HCT116 (cell line): ENCODE measurements at regions not wholly inside any gene's neighbourhood (a gene's known extent, or its start where the extent isn't known, plus 50 kb on each side); places are given as distances from the start of the nearest gene placed in this dataset.
"Not testable (repeated sequence)": the region's sequence is repeated elsewhere in the genome, so short reads cannot be mapped to it uniquely, and the experiment has no call there.

Experiments
- ATAC-seq: fragments of 200-7000 bp; cut with Tn5 transposase; 2 replicates; pipeline ENCODE4 v1.9.1; 2020; ENCODE audit warnings: mild to moderate bottlenecking, moderate library complexity
- BruUV-seq: library from RNA; stranded (reverse); fragments of 400-500 nt; replicated peaks from 2 replicates; lab custom pipeline; 2021; lab: Mats Ljungman, UMichigan
- CTCF ChIA-PET: fragments of 300-600 bp; sonication (Branson Sonifier 250); formaldehyde crosslinking; loops from one replicate; lab custom pipeline; 2021; ENCODE audit warnings: antibody characterized with exemption; lab: Charles Lee
- POLR2A ChIA-PET: fragments of 300-600, 350-600 bp; sonication (Branson Sonifier 250); formaldehyde crosslinking; loops from one replicate; lab custom pipeline; 2021; ENCODE audit warnings: antibody characterized with exemption; lab: Charles Lee
- RAD21 ChIA-PET, 2 experiments: fragments of 300-600 bp; sonication (Branson Sonifier 250); formaldehyde crosslinking; loops; one replicate each; lab custom pipeline; 2023; ENCODE audit warnings: low total read pairs in 2 of 2; ENCODE audit not compliant: uncharacterized antibody in 2 of 2, unreplicated experiment in 2 of 2, low non-redundant PET in 1 of 2; lab: Charles Lee
- DNase-seq: peaks from one replicate; pipeline ENCODE4 v3.0.0-alpha.2; 2010; ENCODE audit warnings: low read depth, low spot score
- H2AFZ ChIP-seq: fragments of 200-600 bp; shearing (Covaris generic), sonication (generic); 2 replicates; pipeline ENCODE4 v1.6.1; 2017; ENCODE audit warnings: low read depth, mixed run types, mixed read lengths, antibody characterized with exemption, low read length; ENCODE audit not compliant: poor library complexity, severe bottlenecking
- H3K27ac ChIP-seq: 2 replicates; pipeline ENCODE4 v1.5.1; 2012; ENCODE audit warnings: low read depth, low read length
- H3K27me3 ChIP-seq: fragments of 200-600 bp; sonication (generic); 2 replicates; pipeline ENCODE4 v1.6.1; 2016; ENCODE audit warnings: mixed run types, low read length, mixed read lengths; ENCODE audit not compliant: insufficient read depth
- H3K36me3 ChIP-seq, 2 experiments: fragments of 200-500 bp in 1 of 2; fragments of 200-600 bp in 1 of 2; sonication (Bioruptor generic) in 1 of 2; sonication (generic) in 1 of 2; 2 replicates each; pipeline versions ENCODE4 v1.5.1 to v1.6.1; 2014 to 2016; ENCODE audit warnings: low read length in 2 of 2, inconsistent platforms in 1 of 2, mixed read lengths in 1 of 2, mixed run types in 1 of 2; ENCODE audit not compliant: insufficient read depth in 2 of 2, control insufficient read depth in 1 of 2
- H3K4me1 ChIP-seq, 2 experiments: fragments of 200-600 bp in 1 of 2; sonication (generic) in 1 of 2; 2 replicates each; pipeline versions ENCODE4 v1.5.1 to v1.6.1; 2012 to 2017; ENCODE audit warnings: low read length in 2 of 2, inconsistent platforms in 1 of 2, mild to moderate bottlenecking in 1 of 2, mixed read lengths in 1 of 2, mixed run types in 1 of 2, moderate library complexity in 1 of 2; ENCODE audit not compliant: insufficient read depth in 2 of 2, control insufficient read depth in 1 of 2
- H3K4me2 ChIP-seq: fragments of 200-600 bp; sonication (generic); 2 replicates; pipeline ENCODE4 v1.6.1; 2017; ENCODE audit warnings: mixed run types, low read length, mixed read lengths
- H3K4me3 ChIP-seq, 2 experiments: fragments of 200-600 bp in 1 of 2; sonication (generic) in 1 of 2; replicated peaks in 1 of 2; 2 replicates each; pipeline ENCODE4 v1.5.1; 2011 to 2016; ENCODE audit warnings: low read length in 2 of 2, control low read depth in 1 of 2, low read depth in 1 of 2, mild to moderate bottlenecking in 1 of 2, mixed read lengths in 1 of 2, mixed run types in 1 of 2
- H3K79me2 ChIP-seq: fragments of 200-600 bp; sonication (generic); 2 replicates; pipeline ENCODE4 v1.6.1; 2017; ENCODE audit warnings: mild to moderate bottlenecking, mixed run types, low read length, moderate library complexity, mixed read lengths; ENCODE audit not compliant: insufficient read depth
- H3K9ac ChIP-seq: fragments of 200-600 bp; sonication (generic); 2 replicates; pipeline ENCODE4 v1.6.1; 2016; ENCODE audit warnings: low read length, mixed read lengths
- H3K9me2 ChIP-seq: fragments of 200-600 bp; sonication (generic), shearing (Covaris generic); 2 replicates; pipeline ENCODE4 v1.6.1; 2017; ENCODE audit warnings: mixed run types, mild to moderate bottlenecking, moderate library complexity; ENCODE audit not compliant: insufficient read depth
- H3K9me3 ChIP-seq, 2 experiments: fragments of 200-500 bp in 1 of 2; fragments of 200-600 bp in 1 of 2; sonication (Bioruptor generic) in 1 of 2; sonication (generic) in 1 of 2; 2 replicates each; pipeline ENCODE4 v1.6.1; 2014 to 2017; ENCODE audit warnings: low read length in 2 of 2, mixed read lengths in 2 of 2, inconsistent platforms in 1 of 2, low read depth in 1 of 2, mild to moderate bottlenecking in 1 of 2, mixed run types in 1 of 2, moderate library complexity in 1 of 2; ENCODE audit not compliant: control insufficient read depth in 1 of 2, insufficient read depth in 1 of 2
- H4K20me1 ChIP-seq: fragments of 200-600 bp; sonication (generic), shearing (Covaris generic); 2 replicates; pipeline ENCODE4 v1.6.1; 2017; ENCODE audit warnings: mixed run types, mild to moderate bottlenecking, moderate library complexity; ENCODE audit not compliant: insufficient read depth
- CBX3 ChIP-seq: IDR thresholded peaks from 2 replicates; pipeline ENCODE4 v1.6.1; 2012; ENCODE audit warnings: low read depth
- CEBPB ChIP-seq: IDR thresholded peaks from 2 replicates; pipeline ENCODE4 v1.6.1; 2012; ENCODE audit warnings: low read depth
- EGR1 ChIP-seq: IDR thresholded peaks from 2 replicates; pipeline ENCODE4 v1.6.1; 2012; ENCODE audit warnings: low read depth
- FOSL1 ChIP-seq: IDR thresholded peaks from 2 replicates; pipeline ENCODE4 v1.6.1; 2012; ENCODE audit warnings: low read depth
- JUND ChIP-seq: IDR thresholded peaks from 2 replicates; pipeline ENCODE4 v1.6.1; 2012
- POLR2AphosphoS5 ChIP-seq: IDR thresholded peaks from 2 replicates; pipeline ENCODE4 v1.6.1; 2011; ENCODE audit warnings: mild to moderate bottlenecking, low read depth, low read length, moderate library complexity
- RAD21 ChIP-seq: IDR thresholded peaks from 2 replicates; pipeline ENCODE4 v1.6.1; 2012; ENCODE audit warnings: low read depth, mild to moderate bottlenecking
- REST ChIP-seq: IDR thresholded peaks from 2 replicates; pipeline ENCODE4 v1.6.1; 2012; ENCODE audit warnings: low read depth
- SRF ChIP-seq: IDR thresholded peaks from 2 replicates; pipeline ENCODE4 v1.6.1; 2012; ENCODE audit warnings: low read depth
- YY1 ChIP-seq: IDR thresholded peaks from 2 replicates; pipeline ENCODE4 v1.6.1; 2011; ENCODE audit warnings: low read length, low read depth, moderate library complexity, mild to moderate bottlenecking; ENCODE audit not compliant: insufficient replicate concordance; ENCODE audit errors: extremely low read depth
- ZFX ChIP-seq: fragments of 450-650 bp; IDR thresholded peaks from 2 replicates; pipeline ENCODE4 v1.6.1; 2017
- ZNF274 ChIP-seq: fragments of 200-500 bp; sonication (Bioruptor generic); IDR thresholded peaks from 2 replicates; pipeline ENCODE4 v1.6.1; 2014; ENCODE audit warnings: mild to moderate bottlenecking, low read depth, low read length, inconsistent platforms
- intact Hi-C: fragments of 100-400 bp; cut with micrococcal nuclease; formaldehyde crosslinking; loops from 2 replicates; pipeline ENCODE4 v1.10.0; 2022
- TF ChIP-seq, protein P1 (sequence below): IDR thresholded peaks from 2 replicates; pipeline ENCODE4 v1.6.1; 2011; ENCODE audit warnings: mild to moderate bottlenecking, low read length, moderate library complexity; ENCODE audit not compliant: insufficient replicate concordance; ENCODE audit errors: extremely low read depth

DNA sequence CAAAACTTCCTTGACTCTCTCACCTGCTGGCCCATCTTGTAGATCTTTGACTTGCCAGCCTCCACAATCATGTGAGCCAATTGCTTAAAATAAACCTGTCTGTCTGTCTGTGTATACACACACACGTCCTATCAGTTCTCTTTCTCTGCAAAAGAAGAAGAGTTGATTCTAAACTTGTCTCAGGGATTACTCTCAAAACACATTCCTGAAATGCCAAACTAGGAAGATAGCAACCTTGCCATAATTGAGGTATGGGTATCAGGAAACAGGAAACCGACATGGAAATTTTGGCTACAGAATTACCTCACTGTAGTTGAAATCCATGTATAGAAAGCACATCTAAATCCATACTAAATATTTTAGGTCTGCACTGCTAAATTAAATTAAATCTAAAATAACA, 483.4 kb downstream of the PLK2 start:
- intact Hi-C loops = no loop called here
- ChIA-PET RAD21 (no interaction called here), CTCF (no interaction called here), POLR2A (no interaction called here)
- no peak overlapping the region for H3K9ac ChIP-seq
- no peaks in the 10 kb centered on the region for H3K36me3 ChIP-seq
- no peak for DNase-seq
- no peaks in the 10 kb centered on the region for H3K79me2 ChIP-seq
- no peaks in the 10 kb centered on the region for H3K9me3 ChIP-seq
- no peak overlapping the region for H3K4me3 ChIP-seq
- H3K27ac ChIP-seq = no peak overlapping the region
- no peak overlapping the region for H3K4me2 ChIP-seq
- H3K4me1 ChIP-seq = no peaks in the 10 kb centered on the region
- no TSS peak for BruUV-seq
- H4K20me1 ChIP-seq = no peaks in the 10 kb centered on the region
- no peak for TF ChIP-seq CBX3
- no peak for TF ChIP-seq SRF
- no peak for TF ChIP-seq FOSL1
- no peak for TF ChIP-seq RAD21
- TF ChIP-seq REST = no peak
- no peak for TF ChIP-seq ZFX
- no peak for TF ChIP-seq YY1
- no peak for TF ChIP-seq JUND
- no peak for TF ChIP-seq POLR2AphosphoS5
- TF ChIP-seq EGR1 = no peak
- no peak for TF ChIP-seq ZNF274
- TF ChIP-seq CEBPB = no peak
- TF ChIP-seq, protein P1, sequence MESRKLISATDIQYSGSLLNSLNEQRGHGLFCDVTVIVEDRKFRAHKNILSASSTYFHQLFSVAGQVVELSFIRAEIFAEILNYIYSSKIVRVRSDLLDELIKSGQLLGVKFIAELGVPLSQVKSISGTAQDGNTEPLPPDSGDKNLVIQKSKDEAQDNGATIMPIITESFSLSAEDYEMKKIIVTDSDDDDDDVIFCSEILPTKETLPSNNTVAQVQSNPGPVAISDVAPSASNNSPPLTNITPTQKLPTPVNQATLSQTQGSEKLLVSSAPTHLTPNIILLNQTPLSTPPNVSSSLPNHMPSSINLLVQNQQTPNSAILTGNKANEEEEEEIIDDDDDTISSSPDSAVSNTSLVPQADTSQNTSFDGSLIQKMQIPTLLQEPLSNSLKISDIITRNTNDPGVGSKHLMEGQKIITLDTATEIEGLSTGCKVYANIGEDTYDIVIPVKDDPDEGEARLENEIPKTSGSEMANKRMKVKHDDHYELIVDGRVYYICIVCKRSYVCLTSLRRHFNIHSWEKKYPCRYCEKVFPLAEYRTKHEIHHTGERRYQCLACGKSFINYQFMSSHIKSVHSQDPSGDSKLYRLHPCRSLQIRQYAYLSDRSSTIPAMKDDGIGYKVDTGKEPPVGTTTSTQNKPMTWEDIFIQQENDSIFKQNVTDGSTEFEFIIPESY = no peak
- H2AFZ ChIP-seq = no peak overlapping the region
- no peak for ATAC-seq
- H3K27me3 ChIP-seq = no peaks in the 10 kb centered on the region
- no peaks in the 10 kb centered on the region for H3K9me2 ChIP-seq

- not testable (repeated sequence) for BruUV-seq
These were observed 487.8 kb downstream of the PLK2 start for GRCh38 chr5:57972099-57972498.

More at GRCh38 chr5:57972099-57972498, 487.8 kb downstream of the PLK2 start:
- POLR2A ChIA-PET, H3K27me3 ChIP-seq, H3K9me2 ChIP-seq, H3K79me2 ChIP-seq, H3K4me3 ChIP-seq, H2AFZ ChIP-seq, H3K9ac ChIP-seq, RAD21 ChIA-PET, H3K36me3 ChIP-seq, CTCF ChIA-PET, ATAC-seq, H3K4me1 ChIP-seq, intact Hi-C loops, H4K20me1 ChIP-seq, H3K9me3 ChIP-seq, H3K4me2 ChIP-seq, H3K27ac ChIP-seq, DNase-seq: not testable (repeated sequence)
